ENCODE measurements at regions not wholly inside any gene's neighbourhood (a gene's known extent, or its start where the extent isn't known, plus 50 kb on each side); places are given as distances from the start of the nearest gene placed in this dataset.

DNA sequence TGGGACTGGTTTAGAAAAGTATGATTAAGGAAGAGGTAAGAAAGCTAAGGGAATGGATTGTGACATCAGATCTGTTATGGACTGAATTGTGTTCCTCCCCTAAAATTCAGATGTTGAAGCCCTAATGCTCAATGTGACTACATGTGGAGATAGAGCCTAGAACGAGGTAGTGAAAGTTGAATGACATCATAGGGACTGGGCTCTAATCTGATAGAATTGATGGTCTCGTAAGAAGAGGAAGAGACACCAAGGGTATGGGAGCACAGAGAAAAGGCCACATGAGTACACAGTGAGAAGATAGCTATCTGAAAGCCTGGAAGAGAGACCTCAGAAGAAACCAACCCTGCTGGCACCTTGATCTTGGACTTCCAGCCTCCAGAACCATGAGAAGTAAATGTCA lies 178.3 kb downstream of the TRIB2 start:
- Histone ChIP-seq H3K27ac (ENCODE audit: insufficient read depth, low read depth, low read length) (no peak overlapping the region), H4K20me1 (replicated peaks; ENCODE audit: control insufficient read depth, extremely low read depth, insufficient read depth, low read length) (no peaks in the 10 kb centered on the region), H3K36me3 (ENCODE audit: control insufficient read depth in 2 of 2, extremely low read depth in 1 of 2, insufficient read depth in 2 of 2, low read length in 2 of 2) (no peaks in the 10 kb centered on the region), H3K9ac (replicated peaks; ENCODE audit: extremely low read depth, insufficient read depth, low read length) (no peak overlapping the region), H3K4me2 (ENCODE audit: insufficient read depth, low read length) (no peak overlapping the region), H3K79me2 (ENCODE audit: control insufficient read depth, insufficient read depth, low read length) (no peaks in the 10 kb centered on the region), H3K27me3 (ENCODE audit: control insufficient read depth in 2 of 2, insufficient read depth in 2 of 2, low read length in 2 of 2) (no peaks in the 10 kb centered on the region), H3K9me3 (replicated peaks; ENCODE audit: control insufficient read depth, insufficient read depth, low read length) (no peaks in the 10 kb centered on the region), H3K9me1 (replicated peaks; ENCODE audit: control insufficient read depth, extremely low read depth, insufficient read depth, low read length) (no peaks in the 10 kb centered on the region), H3K4me1 (ENCODE audit: control insufficient read depth, extremely low read depth, insufficient read depth, low read length) (no peaks in the 10 kb centered on the region), H2AFZ (ENCODE audit: low read depth, low read length) (no peak overlapping the region), H3K4me3 (replicated peaks in 1 of 3; ENCODE audit: insufficient read depth in 1 of 3, low read depth in 1 of 3, low read length in 3 of 3) (no peak overlapping the region)
- ChIA-PET POLR2A (no interaction called here), CTCF (no interaction called here)
- DNase-seq (ENCODE audit: low read depth, low spot score) (no peak), FAIRE-seq (no peak)
- no TSS peak for BruUV-seq (replicated peaks)
- intact Hi-C loops (cut with micrococcal nuclease) (no loop called here), dilution Hi-C loops (cut with MboI; ENCODE audit: extremely low pct_ligation_motif_present, low sequenced_read_pairs) (no loop called here)
- TF ChIP-seq JUN (IDR thresholded peaks at IDR 0.05; ENCODE audit: borderline replicate concordance, insufficient read depth, insufficient read length, low read depth) (no peak), GATA2 (IDR thresholded peaks at IDR 0.05; ENCODE audit: insufficient read depth, insufficient read length, low read depth, low read length) (no peak), MAX (IDR thresholded peaks at IDR 0.05; ENCODE audit: insufficient read depth, insufficient read length) (no peak), EZH2 (IDR thresholded peaks at IDR 0.05; ENCODE audit: borderline replicate concordance, low read depth, low read length, severe bottlenecking) (no peak), MYC (IDR thresholded peaks at IDR 0.05; ENCODE audit: low read depth, low read length) (no peak), POLR2AphosphoS5 (IDR thresholded peaks at IDR 0.05; ENCODE audit: insufficient read depth, low read depth, low read length) (no peak), POLR2A (IDR thresholded peaks at IDR 0.05; ENCODE audit: low read depth, low read length) (no peak), FOS (IDR thresholded peaks at IDR 0.05; ENCODE audit: borderline replicate concordance, insufficient read depth, low read length) (no peak)
- TF ChIP-seq, protein P1, sequence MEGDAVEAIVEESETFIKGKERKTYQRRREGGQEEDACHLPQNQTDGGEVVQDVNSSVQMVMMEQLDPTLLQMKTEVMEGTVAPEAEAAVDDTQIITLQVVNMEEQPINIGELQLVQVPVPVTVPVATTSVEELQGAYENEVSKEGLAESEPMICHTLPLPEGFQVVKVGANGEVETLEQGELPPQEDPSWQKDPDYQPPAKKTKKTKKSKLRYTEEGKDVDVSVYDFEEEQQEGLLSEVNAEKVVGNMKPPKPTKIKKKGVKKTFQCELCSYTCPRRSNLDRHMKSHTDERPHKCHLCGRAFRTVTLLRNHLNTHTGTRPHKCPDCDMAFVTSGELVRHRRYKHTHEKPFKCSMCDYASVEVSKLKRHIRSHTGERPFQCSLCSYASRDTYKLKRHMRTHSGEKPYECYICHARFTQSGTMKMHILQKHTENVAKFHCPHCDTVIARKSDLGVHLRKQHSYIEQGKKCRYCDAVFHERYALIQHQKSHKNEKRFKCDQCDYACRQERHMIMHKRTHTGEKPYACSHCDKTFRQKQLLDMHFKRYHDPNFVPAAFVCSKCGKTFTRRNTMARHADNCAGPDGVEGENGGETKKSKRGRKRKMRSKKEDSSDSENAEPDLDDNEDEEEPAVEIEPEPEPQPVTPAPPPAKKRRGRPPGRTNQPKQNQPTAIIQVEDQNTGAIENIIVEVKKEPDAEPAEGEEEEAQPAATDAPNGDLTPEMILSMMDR (IDR thresholded peaks at IDR 0.05; ENCODE audit: extremely low read depth in 1 of 2, insufficient read depth in 1 of 2, low read depth in 1 of 2, low read length in 2 of 2): no peak

Data from endothelial cell of umbilical vein (primary cell).